H1 (cell line): ENCODE measurements at regions not wholly inside any gene's neighbourhood (a gene's known extent, or its start where the extent isn't known, plus 50 kb on each side); places are given as distances from the start of the nearest gene placed in this dataset.

Experiments
- CTCF ChIA-PET: fragments of 300-600 bp; sonication (Branson Sonifier 250); formaldehyde crosslinking; loops from one replicate; lab custom pipeline; 2021; ENCODE audit not compliant: partially characterized antibody; lab: Charles Lee
- POLR2A ChIA-PET: fragments of 300-600 bp; sonication (Branson Sonifier 250); formaldehyde crosslinking; loops from one replicate; lab custom pipeline; 2021; ENCODE audit warnings: inconsistent platforms; ENCODE audit not compliant: partially characterized antibody; lab: Charles Lee
- DNase-seq, 2 experiments: peaks; one replicate each; pipeline versions ENCODE4 v3.0.0 to v3.0.0-alpha.2; 2010 to 2022; ENCODE audit warnings: low spot score in 2 of 2, low read depth in 1 of 2, mixed read lengths in 1 of 2
- FAIRE-seq: peaks from 2 replicates; lab custom pipeline; 2011; peaks lifted over from hg19 to GRCh38; lab: Jason Lieb, UNC
- H2AFZ ChIP-seq: 2 replicates; pipeline ENCODE4 v1.8.1; 2012; ENCODE audit warnings: low read length, inconsistent platforms
- H2AK5ac ChIP-seq: 2 replicates; pipeline ENCODE4 v1.6.1; 2013; ENCODE audit warnings: low read depth, low read length
- H2BK120ac ChIP-seq: replicated peaks from 2 replicates; pipeline ENCODE3; 2013; ENCODE audit warnings: low read depth, low read length, inconsistent platforms
- H2BK12ac ChIP-seq: 2 replicates; pipeline ENCODE4 v1.6.1; 2013; ENCODE audit warnings: low read depth, low read length
- H2BK15ac ChIP-seq: 2 replicates; pipeline ENCODE4 v1.6.1; 2013; ENCODE audit warnings: low read length
- H2BK20ac ChIP-seq: 2 replicates; pipeline ENCODE4 v1.6.1; 2013; ENCODE audit warnings: low read length
- H2BK5ac ChIP-seq: 2 replicates; pipeline ENCODE4 v1.6.1; 2013; ENCODE audit warnings: low read depth, low read length
- H3K14ac ChIP-seq: 2 replicates; pipeline ENCODE4 v1.6.1; 2013; ENCODE audit warnings: inconsistent platforms; ENCODE audit not compliant: insufficient read length
- H3K18ac ChIP-seq: 2 replicates; pipeline ENCODE4 v1.6.1; 2013; ENCODE audit warnings: low read length; ENCODE audit errors: extremely low read depth
- H3K23ac ChIP-seq: 2 replicates; pipeline ENCODE4 v1.6.1; 2013; ENCODE audit warnings: inconsistent platforms; ENCODE audit not compliant: insufficient read length
- H3K23me2 ChIP-seq: 2 replicates; pipeline ENCODE4 v1.6.1; 2013; ENCODE audit warnings: low read depth, low read length
- H3K27ac ChIP-seq: 2 replicates; pipeline ENCODE4 v1.6.1; 2011; ENCODE audit warnings: low read depth, low read length, inconsistent platforms
- H3K27me3 ChIP-seq, 4 experiments: replicated peaks in 1 of 4; 1 replicate in 1 of 4; 2 replicates in 3 of 4; pipeline versions ENCODE4 v1.6.1 to v1.8.1; 2011 to 2013; ENCODE audit warnings: low read length in 3 of 4, mild to moderate bottlenecking in 3 of 4, inconsistent platforms in 2 of 4, mixed read lengths in 2 of 4, moderate library complexity in 1 of 4; ENCODE audit not compliant: control insufficient read depth in 3 of 4, insufficient read depth in 3 of 4; ENCODE audit errors: extremely low read depth in 1 of 4
- H3K36me3 ChIP-seq, 4 experiments: 2 replicates each; pipeline versions ENCODE4 v1.6.1 to v1.8.1; 2011 to 2013; ENCODE audit warnings: mild to moderate bottlenecking in 4 of 4, low read length in 3 of 4, moderate library complexity in 2 of 4, control low read depth in 1 of 4, inconsistent platforms in 1 of 4; ENCODE audit not compliant: insufficient read depth in 4 of 4, control insufficient read depth in 2 of 4
- H3K4ac ChIP-seq: replicated peaks from 2 replicates; pipeline ENCODE3; 2013; ENCODE audit warnings: low read length, low read depth, mixed read lengths, inconsistent platforms; ENCODE audit not compliant: insufficient read length
- H3K4me1 ChIP-seq, 4 experiments: replicated peaks in 1 of 4; 1 replicate in 1 of 4; 2 replicates in 3 of 4; pipeline versions ENCODE4 v1.6.1 to v1.8.1; 2011 to 2013; ENCODE audit warnings: low read length in 3 of 4, inconsistent platforms in 2 of 4, mixed read lengths in 1 of 4; ENCODE audit not compliant: insufficient read depth in 4 of 4, control insufficient read depth in 3 of 4
- H3K4me2 ChIP-seq, 2 experiments: 2 replicates each; pipeline versions ENCODE4 v1.6.1 to v1.8.1; 2011 to 2013; ENCODE audit warnings: low read depth in 2 of 2, low read length in 2 of 2, control low read depth in 1 of 2, inconsistent platforms in 1 of 2, mild to moderate bottlenecking in 1 of 2; ENCODE audit not compliant: insufficient read depth in 1 of 2
- H3K4me3 ChIP-seq, 4 experiments: fragments of 200-600, 300-600 bp in 1 of 4; sonication (generic), shearing (Covaris generic), sonication (Bioruptor Twin) in 1 of 4; 2 replicates each; pipeline versions ENCODE4 v1.5.1 to v1.8.1; 2011 to 2016; ENCODE audit warnings: low read length in 4 of 4, low read depth in 3 of 4, control low read depth in 2 of 4, inconsistent platforms in 2 of 4, mild to moderate bottlenecking in 2 of 4, mixed read lengths in 1 of 4, moderate library complexity in 1 of 4; ENCODE audit not compliant: insufficient read depth in 2 of 4; ENCODE audit errors: extremely low read depth in 1 of 4
- H3K56ac ChIP-seq: replicated peaks from 2 replicates; pipeline ENCODE3; 2013; ENCODE audit warnings: low read depth, mild to moderate bottlenecking, mixed read lengths, low read length, inconsistent platforms; ENCODE audit not compliant: insufficient read length
- H3K79me1 ChIP-seq: 2 replicates; pipeline ENCODE4 v1.6.1; 2013; ENCODE audit warnings: low read depth, low read length, control low read depth
- H3K79me2 ChIP-seq, 2 experiments: 2 replicates each; pipeline versions ENCODE4 v1.6.1 to v1.8.1; 2012 to 2013; ENCODE audit warnings: low read length in 2 of 2, mild to moderate bottlenecking in 2 of 2, inconsistent platforms in 1 of 2; ENCODE audit not compliant: insufficient read depth in 2 of 2, control insufficient read depth in 1 of 2
- H3K9ac ChIP-seq, 4 experiments: replicated peaks in 1 of 4; 1 replicate in 1 of 4; 2 replicates in 3 of 4; pipeline versions ENCODE4 v1.6.1 to v1.8.1; 2011 to 2013; ENCODE audit warnings: low read depth in 3 of 4, low read length in 3 of 4, control low read depth in 2 of 4, mild to moderate bottlenecking in 2 of 4, moderate library complexity in 2 of 4, inconsistent platforms in 1 of 4; ENCODE audit errors: extremely low read depth in 1 of 4
- H3K9me3 ChIP-seq, 2 experiments: 2 replicates each; pipeline versions ENCODE4 v1.6.1 to v1.8.1; 2012 to 2013; ENCODE audit warnings: mild to moderate bottlenecking in 2 of 2, moderate library complexity in 2 of 2, control low read depth in 1 of 2, inconsistent platforms in 1 of 2, low read depth in 1 of 2, low read length in 1 of 2, mixed read lengths in 1 of 2; ENCODE audit not compliant: insufficient read depth in 2 of 2
- H4K20me1 ChIP-seq, 2 experiments: replicated peaks in 1 of 2; 2 replicates each; pipeline versions ENCODE3 to v1.8.1; 2011 to 2013; ENCODE audit warnings: inconsistent platforms in 2 of 2, low read length in 2 of 2, mild to moderate bottlenecking in 1 of 2; ENCODE audit not compliant: insufficient read depth in 2 of 2, control insufficient read depth in 1 of 2
- H4K5ac ChIP-seq: 2 replicates; pipeline ENCODE4 v1.6.1; 2013; ENCODE audit warnings: low read length, low read depth, mixed read lengths, inconsistent platforms; ENCODE audit not compliant: insufficient read length
- H4K8ac ChIP-seq: 2 replicates; pipeline ENCODE4 v1.8.0; 2013; ENCODE audit warnings: mild to moderate bottlenecking, moderate library complexity, low read length, inconsistent platforms; ENCODE audit not compliant: insufficient read depth; ENCODE audit errors: extremely low read depth
- H4K91ac ChIP-seq: replicated peaks from 2 replicates; pipeline ENCODE3; 2013; ENCODE audit warnings: low read length, mixed read lengths, inconsistent platforms; ENCODE audit not compliant: insufficient read length
- TCF12 ChIP-seq: IDR thresholded peaks from 2 replicates; pipeline ENCODE4 v1.6.1; 2011; ENCODE audit warnings: low read depth, mild to moderate bottlenecking, low read length
- TEAD4 ChIP-seq: IDR thresholded peaks from 2 replicates; pipeline ENCODE4 v1.6.1; 2012; ENCODE audit warnings: low read depth, low read length, inconsistent platforms, mixed read lengths
- WGBS, 2 experiments: shearing (Covaris generic) in 1 of 2; methylation state at CpG; one replicate each; pipeline versions ENCODE4 v1.1.6 to v1.1.7; 2013 to 2015; ENCODE audit warnings: low lambda C conversion rate in 2 of 2, mixed read lengths in 2 of 2, inconsistent platforms in 1 of 2, low coverage in 1 of 2, missing lambda C conversion rate in 1 of 2; ENCODE audit not compliant: insufficient replicate concordance in 2 of 2, insufficient coverage in 1 of 2, insufficient read length in 1 of 2; ENCODE audit errors: extremely low coverage in 1 of 2, missing lambda C conversion rate in 1 of 2; 5-methylcytosine and 5-hydroxymethylcytosine counted together

DNA sequence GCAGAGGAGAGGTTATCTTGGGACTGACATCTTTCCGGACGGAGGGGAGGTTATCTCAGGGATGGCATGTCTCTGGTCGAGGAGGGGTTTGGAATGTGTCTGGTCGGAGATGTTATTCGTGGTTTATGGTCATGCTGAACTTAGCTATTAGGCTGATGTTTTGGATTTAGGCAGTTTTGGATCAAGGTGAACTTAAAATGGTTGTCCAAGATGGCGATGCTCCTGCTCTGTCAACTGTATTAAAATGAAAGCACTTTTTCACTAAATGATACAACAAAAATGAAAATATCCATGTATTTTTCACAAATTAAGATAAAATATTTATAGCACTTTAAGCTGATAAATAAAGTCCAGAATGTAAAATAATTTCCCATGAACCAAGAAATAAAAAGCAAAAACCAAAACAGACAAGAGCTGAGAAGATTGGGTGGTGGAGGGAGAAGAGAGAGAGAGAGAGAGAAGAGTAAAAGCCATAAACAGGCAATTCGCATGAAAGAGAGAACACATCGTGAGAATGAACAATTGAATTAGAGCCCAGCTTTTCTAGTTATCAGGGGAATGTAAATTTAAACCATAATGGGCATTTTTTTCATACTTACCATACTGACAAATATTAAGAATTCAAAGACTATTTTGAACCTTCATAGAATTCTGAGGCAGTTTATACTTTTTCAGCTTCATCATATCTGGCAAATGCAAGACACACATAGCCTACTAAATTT is 2236.0 kb upstream of the AGA start:
- Histone ChIP-seq H2BK5ac (no peak overlapping the region), H3K14ac (no peak overlapping the region), H3K23me2 (no peaks in the 10 kb centered on the region), H3K27me3 (no peaks in the 10 kb centered on the region), H2BK15ac (no peak overlapping the region), H2BK20ac (no peak overlapping the region), H2BK120ac (no peak overlapping the region), H3K18ac (no peak overlapping the region), H3K4me1 (no peaks in the 10 kb centered on the region), H4K5ac (no peak overlapping the region), H3K36me3 (no peaks in the 10 kb centered on the region), H4K8ac (no peak overlapping the region), H4K91ac (no peak overlapping the region), H3K4me3 (no peak overlapping the region), H2AK5ac (no peak overlapping the region), H3K79me2 (no peaks in the 10 kb centered on the region), H3K23ac (no peak overlapping the region), H3K79me1 (no peaks in the 10 kb centered on the region), H3K4ac (no peak overlapping the region), H3K56ac (no peak overlapping the region), H4K20me1 (no peaks in the 10 kb centered on the region), H3K4me2 (no peak overlapping the region), H2BK12ac (no peak overlapping the region), H3K9ac (no peak overlapping the region), H3K9me3 (no peaks in the 10 kb centered on the region), H3K27ac (no peak overlapping the region), H2AFZ (no peak overlapping the region)
- DNase-seq (no peak), FAIRE-seq (no peak)
- WGBS, 2 experiments, result 93% methylated on average over 8 of the region's 8 CpGs; no CpG with 5 or more reads in 1 of the 2 experiments
- ChIA-PET POLR2A (no interaction called here), CTCF (interaction anchor here (1.1 kb wide), 1 partner anchor 9 kb away, joined by 3 read pairs; no protein-coding TSS in a partner anchor)
- TF ChIP-seq TCF12 (no peak), TEAD4 (no peak)
